Suppressor macrophage (primary cell): ENCODE measurements at regions not wholly inside any gene's neighbourhood (a gene's known extent, or its start where the extent isn't known, plus 50 kb on each side); places are given as distances from the start of the nearest gene placed in this dataset.
"Not testable (repeated sequence)": the region's sequence is repeated elsewhere in the genome, so short reads cannot be mapped to it uniquely, and the experiment has no call there.

Experiments used
- DNase-seq, 4 experiments: peaks; one replicate each; pipeline ENCODE4 v3.0.0-alpha.2; 2020 to 2022

- not testable (repeated sequence) for DNase-seq
These were observed 106.3 kb upstream of the NBPF26 start for GRCh38 chr1:120617493-120617892.

GRCh38 chr1:120619867-120620692 is 103.7 kb upstream of the NBPF26 start:
- not testable (repeated sequence) for DNase-seq

GRCh38 chr1:120620693-120620969 is 103.1 kb upstream of the NBPF26 start:
- not testable (repeated sequence) for DNase-seq

GRCh38 chr1:120621278-120621677 is 102.5 kb upstream of the NBPF26 start:
- not testable (repeated sequence) for DNase-seq

GRCh38 chr1:120623539-120623938 is 100.2 kb upstream of the NBPF26 start:
- not testable (repeated sequence) for DNase-seq

- DNase-seq = peak in 3 of 4 experiments; percentile 0 to 3 (median 0)
These were observed 99.1 kb upstream of the NBPF26 start for GRCh38 chr1:120624565-120625064.

GRCh38 chr1:120629832-120630455 is 93.8 kb upstream of the NBPF26 start:
- DNase-seq = not testable (repeated sequence)

- DNase-seq = not testable (repeated sequence)
These were observed 88.6 kb upstream of the NBPF26 start for GRCh38 chr1:120634816-120635806.

- not testable (repeated sequence) for DNase-seq
These were observed 83.3 kb upstream of the NBPF26 start for GRCh38 chr1:120640261-120641013.

GRCh38 chr1:120641014-120641302 is 82.8 kb upstream of the NBPF26 start:
- DNase-seq = not testable (repeated sequence)

- DNase-seq = not testable (repeated sequence)
These were observed 76.6 kb upstream of the NBPF26 start for GRCh38 chr1:120647182-120647581.

GRCh38 chr1:120648915-120649623 is 74.7 kb upstream of the NBPF26 start:
- not testable (repeated sequence) for DNase-seq

- DNase-seq = not testable (repeated sequence)
These were observed 74.0 kb upstream of the NBPF26 start for GRCh38 chr1:120649730-120650129.

GRCh38 chr1:120654114-120654513 is 69.6 kb upstream of the NBPF26 start:
- not testable (repeated sequence) for DNase-seq

- not testable (repeated sequence) for DNase-seq
These were observed 68.4 kb upstream of the NBPF26 start for GRCh38 chr1:120655394-120655793.

GRCh38 chr1:120656116-120656515 is 67.6 kb upstream of the NBPF26 start:
- not testable (repeated sequence) for DNase-seq

- DNase-seq = not testable (repeated sequence)
These were observed 65.9 kb upstream of the NBPF26 start for GRCh38 chr1:120657804-120658203.

GRCh38 chr1:120658622-120659021 is 65.1 kb upstream of the NBPF26 start:
- DNase-seq = not testable (repeated sequence)

- DNase-seq = not testable (repeated sequence)
These were observed 64.6 kb upstream of the NBPF26 start for GRCh38 chr1:120659133-120659532.

- not testable (repeated sequence) for DNase-seq
These were observed 59.1 kb upstream of the NBPF26 start for GRCh38 chr1:120664376-120665249.
